ENCODE measurements at regions not wholly inside any gene's neighbourhood (a gene's known extent, or its start where the extent isn't known, plus 50 kb on each side); places are given as distances from the start of the nearest gene placed in this dataset.

GRCh38 chr4:162239992-162240769 is 76.4 kb upstream of the FSTL5 start:
- no peaks in the 10 kb centered on the region for H3K36me3 ChIP-seq
- no peak overlapping the region for H3K27ac ChIP-seq
- no peak overlapping the region for H3K4me3 ChIP-seq
- no peak for DNase-seq
- 79 to 90% (median 88%) methylated on average over 5 of the region's 5 CpGs for WGBS, 3 donors
- intact Hi-C loops (cut with DNase I), result no loop called here
- TF ChIP-seq CTCF (IDR thresholded peaks at IDR 0.05), result no peak
- no peaks in the 10 kb centered on the region for H3K27me3 ChIP-seq
- H3K9me3 ChIP-seq, result no peaks in the 10 kb centered on the region
- no peaks in the 10 kb centered on the region for H3K4me1 ChIP-seq (ENCODE audit: insufficient read depth)

GRCh38 chr4:162237676-162238075 is 73.9 kb upstream of the FSTL5 start:
- no peaks in the 10 kb centered on the region for H3K9me3 ChIP-seq
- H3K4me3 ChIP-seq, result no peak overlapping the region
- DNase-seq, result no peak
- H3K4me1 ChIP-seq (ENCODE audit: insufficient read depth), result no peaks in the 10 kb centered on the region
- no peak for TF ChIP-seq POLR2A (IDR thresholded peaks at IDR 0.05)
- no peak for TF ChIP-seq EP300 (IDR thresholded peaks at IDR 0.05)
- TF ChIP-seq CTCF (IDR thresholded peaks at IDR 0.05), result no peak
- no peaks in the 10 kb centered on the region for H3K27me3 ChIP-seq
- 66 to 79% (median 66%) methylated on average over 2 of the region's 2 CpGs for WGBS, 3 donors
- H3K27ac ChIP-seq, result no peak overlapping the region
- no peaks in the 10 kb centered on the region for H3K36me3 ChIP-seq
- intact Hi-C loops (cut with DNase I), result no loop called here

GRCh38 chr4:162234595-162234994 is 70.8 kb upstream of the FSTL5 start:
- WGBS, 3 donors, result 47 to 67% (median 56%) methylated on average over 3 of the region's 3 CpGs
- no peaks in the 10 kb centered on the region for H3K36me3 ChIP-seq
- TF ChIP-seq CTCF (IDR thresholded peaks at IDR 0.05) (no peak), POLR2A (IDR thresholded peaks at IDR 0.05) (no peak), EP300 (IDR thresholded peaks at IDR 0.05) (no peak)
- intact Hi-C loops (cut with DNase I), result no loop called here
- no peaks in the 10 kb centered on the region for H3K4me1 ChIP-seq (ENCODE audit: insufficient read depth)
- no peak for DNase-seq
- no peak overlapping the region for H3K4me3 ChIP-seq
- H3K27me3 ChIP-seq, result no peaks in the 10 kb centered on the region
- H3K9me3 ChIP-seq, result no peaks in the 10 kb centered on the region
- no peak overlapping the region for H3K27ac ChIP-seq

- intact Hi-C loops (cut with DNase I), result no loop called here
- Histone ChIP-seq H3K36me3 (no peaks in the 10 kb centered on the region), H3K27me3 (no peaks in the 10 kb centered on the region), H3K9me3 (no peaks in the 10 kb centered on the region), H3K4me3 (no peak overlapping the region), H3K4me1 (ENCODE audit: insufficient read depth) (no peaks in the 10 kb centered on the region), H3K27ac (no peak overlapping the region)
- TF ChIP-seq CTCF (IDR thresholded peaks at IDR 0.05) (no peak), POLR2A (IDR thresholded peaks at IDR 0.05) (no peak), EP300 (IDR thresholded peaks at IDR 0.05) (no peak)
- no peak for DNase-seq
Observed at GRCh38 chr4:162232349-162232748, 68.5 kb upstream of the FSTL5 start.
